Hippocampal formation (tissue), 2 donors: ENCODE measurements at regions not wholly inside any gene's neighbourhood (a gene's known extent, or its start where the extent isn't known, plus 50 kb on each side); places are given as distances from the start of the nearest gene placed in this dataset.
A peak's percentile ranks its signal among the peaks of the same experiment; 100 is the strongest.
"Not testable (repeated sequence)": the region's sequence is repeated elsewhere in the genome, so short reads cannot be mapped to it uniquely, and the experiment has no call there.

Experiments used
- DNase-seq, 2 donors: peaks; one replicate each; lab custom pipeline; 2025; lab: John Stamatoyannopoulos, UW

- no peak for DNase-seq
Measured at GRCh38 chr18:2112435-2113045, 458.8 kb downstream of the METTL4 start.

- DNase-seq, result no peak
Measured at GRCh38 chr18:2114289-2114688, 457.0 kb downstream of the METTL4 start.

- DNase-seq, result no peak
Measured at GRCh38 chr18:2114765-2115164, 456.5 kb downstream of the METTL4 start.

- DNase-seq, result no peak
Measured at GRCh38 chr18:2121224-2121623, 450.1 kb downstream of the METTL4 start.

GRCh38 chr18:2123077-2123476 lies 448.2 kb downstream of the METTL4 start:
- no peak for DNase-seq

- DNase-seq, result no peak
Measured at GRCh38 chr18:2134364-2134763, 436.9 kb downstream of the METTL4 start.

GRCh38 chr18:2135309-2135708 lies 436.0 kb downstream of the METTL4 start:
- no peak for DNase-seq

- DNase-seq, result no peak
Measured at GRCh38 chr18:2138552-2138951, 432.8 kb downstream of the METTL4 start.

GRCh38 chr18:2139691-2140090 lies 431.6 kb downstream of the METTL4 start:
- DNase-seq, result no peak

- no peak for DNase-seq
Measured at GRCh38 chr18:2143636-2144035, 427.7 kb downstream of the METTL4 start.

GRCh38 chr18:2144811-2145210 lies 426.5 kb downstream of the METTL4 start:
- DNase-seq, result no peak

GRCh38 chr18:2146092-2146491 lies 425.2 kb downstream of the METTL4 start:
- DNase-seq, result no peak

- no peak for DNase-seq
Measured at GRCh38 chr18:2146754-2147153, 424.6 kb downstream of the METTL4 start.

- peak in 1 of 2 donors; percentile 3 for DNase-seq
Measured at GRCh38 chr18:2147476-2148230, 423.7 kb downstream of the METTL4 start.

GRCh38 chr18:2148823-2149222 lies 422.5 kb downstream of the METTL4 start:
- no peak for DNase-seq

GRCh38 chr18:2150566-2150965 lies 420.7 kb downstream of the METTL4 start:
- no peak for DNase-seq

- no peak for DNase-seq
Measured at GRCh38 chr18:2154278-2154677, 417.0 kb downstream of the METTL4 start.

GRCh38 chr18:2164644-2165550 lies 406.4 kb downstream of the METTL4 start:
- no peak for DNase-seq

- DNase-seq, result not testable (repeated sequence)
Measured at GRCh38 chr18:2166876-2167275, 404.4 kb downstream of the METTL4 start.

GRCh38 chr18:2168022-2168421 lies 403.3 kb downstream of the METTL4 start:
- no peak for DNase-seq

- DNase-seq, result no peak
Measured at GRCh38 chr18:2169656-2170055, 401.6 kb downstream of the METTL4 start.

- DNase-seq, result no peak
Measured at GRCh38 chr18:2171840-2172625, 399.3 kb downstream of the METTL4 start.
